Cardiac fibroblast (primary cell): ENCODE measurements at regions not wholly inside any gene's neighbourhood (a gene's known extent, or its start where the extent isn't known, plus 50 kb on each side); places are given as distances from the start of the nearest gene placed in this dataset.
A peak's percentile ranks its signal among the peaks of the same experiment; 100 is the strongest.

Source experiments
- DNase-seq, 2 donors: peaks; one replicate each; pipeline versions ENCODE4 v3.0.0 to v3.0.0-alpha.2; 2010; ENCODE audit warnings: low read depth in 2 of 2
- H3K4me3 ChIP-seq, 2 donors: replicated peaks in 1 of 2; 1 replicate in 1 of 2; 2 replicates in 1 of 2; pipeline ENCODE4 v1.5.1; 2011; ENCODE audit warnings: low read depth in 2 of 2, low read length in 2 of 2, mild to moderate bottlenecking in 2 of 2, moderate library complexity in 1 of 2
- TF ChIP-seq, protein P1 (sequence below): IDR thresholded peaks from one replicate; pipeline ENCODE4 v1.5.1; 2011; ENCODE audit warnings: low read depth, mild to moderate bottlenecking, low read length, inconsistent platforms

- no peak overlapping the region for H3K4me3 ChIP-seq
- DNase-seq = no peak
- TF ChIP-seq, protein P1, sequence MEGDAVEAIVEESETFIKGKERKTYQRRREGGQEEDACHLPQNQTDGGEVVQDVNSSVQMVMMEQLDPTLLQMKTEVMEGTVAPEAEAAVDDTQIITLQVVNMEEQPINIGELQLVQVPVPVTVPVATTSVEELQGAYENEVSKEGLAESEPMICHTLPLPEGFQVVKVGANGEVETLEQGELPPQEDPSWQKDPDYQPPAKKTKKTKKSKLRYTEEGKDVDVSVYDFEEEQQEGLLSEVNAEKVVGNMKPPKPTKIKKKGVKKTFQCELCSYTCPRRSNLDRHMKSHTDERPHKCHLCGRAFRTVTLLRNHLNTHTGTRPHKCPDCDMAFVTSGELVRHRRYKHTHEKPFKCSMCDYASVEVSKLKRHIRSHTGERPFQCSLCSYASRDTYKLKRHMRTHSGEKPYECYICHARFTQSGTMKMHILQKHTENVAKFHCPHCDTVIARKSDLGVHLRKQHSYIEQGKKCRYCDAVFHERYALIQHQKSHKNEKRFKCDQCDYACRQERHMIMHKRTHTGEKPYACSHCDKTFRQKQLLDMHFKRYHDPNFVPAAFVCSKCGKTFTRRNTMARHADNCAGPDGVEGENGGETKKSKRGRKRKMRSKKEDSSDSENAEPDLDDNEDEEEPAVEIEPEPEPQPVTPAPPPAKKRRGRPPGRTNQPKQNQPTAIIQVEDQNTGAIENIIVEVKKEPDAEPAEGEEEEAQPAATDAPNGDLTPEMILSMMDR = no peak
Observed at GRCh38 chr5:173410459-173411233, 82.4 kb upstream of the STC2 start.

DNA sequence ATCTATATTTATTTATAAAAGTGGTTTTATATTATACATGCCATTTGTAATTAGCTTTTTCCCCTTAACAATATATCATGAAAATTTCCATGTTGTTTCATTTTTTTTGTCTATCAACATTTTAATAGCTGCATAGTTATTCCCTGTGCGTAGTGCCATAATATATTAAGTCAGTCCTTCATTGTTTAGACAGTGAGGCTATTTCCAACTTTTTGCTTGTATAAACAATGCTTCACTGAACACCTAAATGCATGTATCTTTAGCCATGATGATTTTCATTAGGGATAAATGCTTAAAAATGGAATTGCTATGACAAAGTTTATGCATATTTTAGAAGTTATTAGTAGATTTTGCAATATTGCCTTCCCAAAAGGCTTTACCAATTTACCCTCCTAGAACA, 80.7 kb upstream of the STC2 start:
- TF ChIP-seq, protein P1 = no peak
- H3K4me3 ChIP-seq = no peak overlapping the region
- no peak for DNase-seq

DNA sequence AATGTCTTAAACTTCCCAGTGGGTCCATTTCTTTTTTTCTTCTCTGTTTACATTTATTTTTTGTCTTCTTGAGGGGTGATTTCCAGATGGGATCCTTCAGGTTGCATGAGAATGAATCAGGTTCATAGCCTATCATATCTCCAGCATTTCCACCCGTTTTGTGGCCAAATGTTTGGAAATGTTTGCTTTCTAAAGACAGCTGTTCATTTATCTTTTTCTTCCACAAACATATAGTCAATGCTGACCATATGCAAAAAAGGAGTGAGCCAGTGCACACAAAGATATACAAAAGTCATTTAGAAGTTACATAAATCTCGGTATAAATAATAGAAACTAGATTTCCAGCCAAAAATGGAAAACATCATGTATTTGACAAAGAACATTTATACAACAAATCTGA, 71.6 kb upstream of the STC2 start:
- no peak overlapping the region for H3K4me3 ChIP-seq
- TF ChIP-seq, protein P1 = no peak
- DNase-seq = no peak

- no peak overlapping the region for H3K4me3 ChIP-seq
- no peak for DNase-seq
- TF ChIP-seq, protein P1 = no peak
Observed at GRCh38 chr5:173397516-173397915, 69.3 kb upstream of the STC2 start.

DNA sequence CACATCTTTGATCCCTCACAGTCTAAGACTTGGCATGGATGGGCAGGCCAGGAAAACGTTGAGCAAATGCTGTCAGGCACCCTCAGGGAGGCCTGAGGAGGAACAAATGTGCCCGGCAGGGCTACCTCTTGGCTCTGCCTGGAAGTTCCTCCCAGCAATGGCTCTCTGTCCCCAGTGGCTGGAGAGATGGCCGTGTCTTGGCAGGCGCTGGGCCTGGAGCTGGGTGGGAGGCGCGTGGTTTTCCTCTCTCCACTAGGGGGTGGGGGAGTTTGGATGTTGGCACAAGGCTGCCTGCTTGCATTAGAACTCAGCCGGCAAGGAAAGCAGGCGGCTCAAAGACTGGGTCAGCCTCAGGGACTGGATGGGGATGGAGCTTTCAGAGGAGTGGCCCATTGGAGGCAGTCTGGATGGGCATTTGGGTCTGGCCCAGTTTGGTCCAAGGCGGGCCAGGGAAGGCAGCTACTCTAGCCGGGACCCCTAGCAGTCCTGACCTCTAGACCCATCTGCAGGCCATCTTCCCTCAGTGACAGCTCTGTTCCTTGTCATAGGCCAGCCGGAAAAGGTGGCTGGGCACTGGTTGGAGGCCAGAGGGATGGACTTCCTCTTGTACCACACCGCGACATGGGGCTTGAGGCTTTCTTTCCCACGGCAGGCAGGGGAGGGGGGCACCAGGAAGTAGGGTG, 68.2 kb upstream of the STC2 start:
- H3K4me3 ChIP-seq = no peak overlapping the region
- DNase-seq = peak in 1 of 2 donors; percentile 7
- TF ChIP-seq, protein P1 = peak; percentile 17

- TF ChIP-seq, protein P1 = no peak
- no peak for DNase-seq
- no peak overlapping the region for H3K4me3 ChIP-seq
Observed at GRCh38 chr5:173395933-173396308, 67.7 kb upstream of the STC2 start.
